ENCODE measurements at regions not wholly inside any gene's neighbourhood (a gene's known extent, or its start where the extent isn't known, plus 50 kb on each side); places are given as distances from the start of the nearest gene placed in this dataset.

DNA sequence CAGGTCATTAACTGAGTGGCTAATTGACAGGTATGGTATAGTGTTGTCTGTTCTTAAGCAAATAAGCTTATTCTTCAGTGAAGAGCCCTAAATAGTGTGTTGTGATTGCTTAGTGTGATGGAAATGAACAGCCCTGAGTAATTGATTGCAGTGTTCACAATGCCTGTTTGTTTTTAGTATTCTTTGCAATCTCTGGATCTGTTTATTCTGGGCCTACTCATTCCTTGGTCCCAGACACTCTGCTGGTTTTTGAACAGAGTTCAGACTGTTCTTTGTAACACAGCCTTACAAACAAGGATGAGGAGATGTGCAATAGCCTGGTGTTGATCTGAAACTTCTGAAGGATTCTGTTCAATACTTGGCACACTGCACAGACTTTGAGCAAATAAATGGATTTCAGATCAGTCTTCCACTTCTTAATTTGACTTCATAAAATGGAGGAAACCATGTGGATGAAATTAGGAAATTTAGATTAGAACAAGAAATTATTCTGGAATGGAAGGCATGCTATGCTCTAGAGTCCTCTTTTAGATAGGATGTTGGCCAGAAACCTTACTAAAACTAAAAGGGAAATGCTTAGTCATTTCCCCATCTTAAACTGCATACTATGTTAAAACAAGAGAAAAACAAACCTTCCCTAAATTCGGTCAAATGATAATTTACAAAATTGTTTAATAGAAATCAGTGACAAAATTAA is 444.2 kb upstream of the SEMA3D start:
- H3K36me3 ChIP-seq (ENCODE audit: control insufficient read depth, insufficient read depth, low read length): no peaks in the 10 kb centered on the region
- no peak overlapping the region for H2AFZ ChIP-seq (ENCODE audit: low read length)
- no peaks in the 10 kb centered on the region for H3K9me3 ChIP-seq (ENCODE audit: control insufficient read depth, insufficient read depth, low read depth, low read length)
- no peaks in the 10 kb centered on the region for H3K27me3 ChIP-seq (ENCODE audit: control insufficient read depth, insufficient read depth, low read length)
- H3K79me2 ChIP-seq (ENCODE audit: control insufficient read depth, insufficient read depth, low read length): no peaks in the 10 kb centered on the region
- no peaks in the 10 kb centered on the region for H3K4me1 ChIP-seq (ENCODE audit: control insufficient read depth, extremely low read depth, insufficient read depth, low read length)
- no peak overlapping the region for H3K27ac ChIP-seq (ENCODE audit: insufficient read depth, low read length)
- no peaks in the 10 kb centered on the region for H4K20me1 ChIP-seq (ENCODE audit: control insufficient read depth, extremely low read depth, insufficient read depth, low read length)
- peak; percentile 2 to 30 for DNase-seq (ENCODE audit: low read depth in 2 of 2)
- no peak overlapping the region for H3K4me2 ChIP-seq (ENCODE audit: extremely low read depth, insufficient read depth, low read length)
- no peak overlapping the region for H3K4me3 ChIP-seq (replicated peaks in 1 of 4; ENCODE audit: control extremely low read depth in 1 of 4, insufficient read depth in 1 of 4, low read depth in 3 of 4, low read length in 4 of 4)
- no peak overlapping the region for H3K9ac ChIP-seq (ENCODE audit: insufficient read depth, low read length)
- TF ChIP-seq CTCF (conservative IDR thresholded peaks at IDR 0.05 in 1 of 2, IDR thresholded peaks at IDR 0.05 in 1 of 2; ENCODE audit: low read depth in 1 of 2, low read length in 2 of 2) (no peak), EZH2 (IDR thresholded peaks at IDR 0.05; ENCODE audit: low read length, missing control alignments) (no peak)

GRCh38 chr7:85627791-85628586 is 441.1 kb upstream of the SEMA3D start:
- TF ChIP-seq CTCF (conservative IDR thresholded peaks at IDR 0.05 in 1 of 2, IDR thresholded peaks at IDR 0.05 in 1 of 2; ENCODE audit: low read depth in 1 of 2, low read length in 2 of 2) (no peak), EZH2 (IDR thresholded peaks at IDR 0.05; ENCODE audit: low read length, missing control alignments) (no peak)

DNA sequence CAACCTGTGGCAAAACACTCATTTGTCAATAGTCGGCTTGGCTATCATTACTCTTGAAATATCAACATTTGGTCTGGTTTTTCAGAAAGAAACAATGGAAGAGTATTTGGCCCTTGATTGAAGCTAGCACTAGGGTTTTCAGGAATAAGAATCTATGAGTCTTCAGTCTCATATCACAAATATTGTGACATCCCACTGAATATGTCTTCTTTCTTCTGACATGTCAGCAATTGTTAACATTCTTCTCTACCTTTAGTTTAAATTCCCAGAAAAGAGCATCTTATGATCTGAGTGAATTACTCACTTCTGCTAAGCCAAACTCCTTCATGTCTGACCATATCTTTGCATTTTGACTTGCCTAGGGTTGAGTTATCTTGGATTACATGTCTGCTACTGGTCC is 435.2 kb upstream of the SEMA3D start:
- no peak overlapping the region for H3K27ac ChIP-seq (ENCODE audit: insufficient read depth, low read length)

More at GRCh38 chr7:85627791-85628586, 441.1 kb upstream of the SEMA3D start:
- DNase-seq (ENCODE audit: low read depth in 2 of 2): no peak
- no peaks in the 10 kb centered on the region for H3K36me3 ChIP-seq (ENCODE audit: control insufficient read depth, insufficient read depth, low read length)
- H3K4me2 ChIP-seq (ENCODE audit: extremely low read depth, insufficient read depth, low read length): no peak overlapping the region
- no peak overlapping the region for H3K4me3 ChIP-seq (replicated peaks in 1 of 4; ENCODE audit: control extremely low read depth in 1 of 4, insufficient read depth in 1 of 4, low read depth in 3 of 4, low read length in 4 of 4)
- H3K27ac ChIP-seq (ENCODE audit: insufficient read depth, low read length): no peak overlapping the region
- no peak overlapping the region for H2AFZ ChIP-seq (ENCODE audit: low read length)
- H3K9me3 ChIP-seq (ENCODE audit: control insufficient read depth, insufficient read depth, low read depth, low read length): no peaks in the 10 kb centered on the region
- no peaks in the 10 kb centered on the region for H4K20me1 ChIP-seq (ENCODE audit: control insufficient read depth, extremely low read depth, insufficient read depth, low read length)
- H3K27me3 ChIP-seq (ENCODE audit: control insufficient read depth, insufficient read depth, low read length): no peaks in the 10 kb centered on the region
- no peaks in the 10 kb centered on the region for H3K4me1 ChIP-seq (ENCODE audit: control insufficient read depth, extremely low read depth, insufficient read depth, low read length)
- H3K79me2 ChIP-seq (ENCODE audit: control insufficient read depth, insufficient read depth, low read length): no peaks in the 10 kb centered on the region
- no peak overlapping the region for H3K9ac ChIP-seq (ENCODE audit: insufficient read depth, low read length)

More for the DNA sequence above, 435.2 kb upstream of the SEMA3D start:
- TF ChIP-seq EZH2 (IDR thresholded peaks at IDR 0.05; ENCODE audit: low read length, missing control alignments) (no peak), CTCF (conservative IDR thresholded peaks at IDR 0.05 in 1 of 2, IDR thresholded peaks at IDR 0.05 in 1 of 2; ENCODE audit: low read depth in 1 of 2, low read length in 2 of 2) (no peak)
- no peaks in the 10 kb centered on the region for H3K27me3 ChIP-seq (ENCODE audit: control insufficient read depth, insufficient read depth, low read length)
- no peak overlapping the region for H3K4me3 ChIP-seq (replicated peaks in 1 of 4; ENCODE audit: control extremely low read depth in 1 of 4, insufficient read depth in 1 of 4, low read depth in 3 of 4, low read length in 4 of 4)
- no peaks in the 10 kb centered on the region for H3K36me3 ChIP-seq (ENCODE audit: control insufficient read depth, insufficient read depth, low read length)
- H3K9me3 ChIP-seq (ENCODE audit: control insufficient read depth, insufficient read depth, low read depth, low read length): no peaks in the 10 kb centered on the region
- no peak overlapping the region for H2AFZ ChIP-seq (ENCODE audit: low read length)
- no peak overlapping the region for H3K9ac ChIP-seq (ENCODE audit: insufficient read depth, low read length)
- H3K4me1 ChIP-seq (ENCODE audit: control insufficient read depth, extremely low read depth, insufficient read depth, low read length): no peaks in the 10 kb centered on the region
- DNase-seq (ENCODE audit: low read depth in 2 of 2): no peak
- no peaks in the 10 kb centered on the region for H4K20me1 ChIP-seq (ENCODE audit: control insufficient read depth, extremely low read depth, insufficient read depth, low read length)
- no peak overlapping the region for H3K4me2 ChIP-seq (ENCODE audit: extremely low read depth, insufficient read depth, low read length)
- no peaks in the 10 kb centered on the region for H3K79me2 ChIP-seq (ENCODE audit: control insufficient read depth, insufficient read depth, low read length)
